ENCODE measurements at regions not wholly inside any gene's neighbourhood (a gene's known extent, or its start where the extent isn't known, plus 50 kb on each side); places are given as distances from the start of the nearest gene placed in this dataset.

DNA sequence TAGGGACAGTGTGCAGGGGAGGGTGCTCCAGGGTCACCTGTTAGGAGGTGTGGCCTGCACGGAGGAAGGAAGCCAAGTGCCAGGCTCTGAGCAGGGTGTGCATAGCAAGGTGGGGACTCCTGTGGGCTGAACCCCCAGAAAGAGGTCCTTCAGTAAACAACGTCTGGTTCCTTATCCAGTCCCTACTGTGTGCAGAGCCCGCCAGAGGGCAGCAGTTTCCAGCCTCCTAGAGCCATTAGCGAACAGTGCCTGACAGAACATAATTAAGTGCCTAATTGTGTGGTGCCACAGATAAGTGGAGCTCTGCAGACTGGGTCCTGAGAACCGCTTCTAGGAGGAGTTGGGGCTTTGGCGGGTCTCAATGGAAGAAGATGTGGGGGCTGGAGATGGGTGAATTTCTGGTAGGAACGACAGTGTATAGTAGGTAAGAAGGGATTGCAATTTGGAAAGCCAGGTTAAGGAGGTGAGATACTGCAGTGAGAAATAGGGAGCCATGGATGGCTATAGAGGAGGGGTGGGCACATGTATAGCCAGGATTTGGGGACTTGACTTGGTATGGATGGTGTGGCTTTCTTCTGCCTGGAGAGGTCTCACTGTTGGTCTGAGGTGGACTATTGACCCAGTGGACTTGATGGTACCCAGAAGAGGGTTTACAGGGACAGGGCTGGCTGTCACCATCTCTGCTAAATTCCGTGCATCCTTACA lies 323.1 kb downstream of the ZNF536 start:
- H3K4me3 ChIP-seq (replicated peaks in 1 of 3; ENCODE audit: low read depth in 2 of 3, low read length in 3 of 3), result no peak overlapping the region
- no peak overlapping the region for H3K27ac Mint-ChIP-seq

DNA sequence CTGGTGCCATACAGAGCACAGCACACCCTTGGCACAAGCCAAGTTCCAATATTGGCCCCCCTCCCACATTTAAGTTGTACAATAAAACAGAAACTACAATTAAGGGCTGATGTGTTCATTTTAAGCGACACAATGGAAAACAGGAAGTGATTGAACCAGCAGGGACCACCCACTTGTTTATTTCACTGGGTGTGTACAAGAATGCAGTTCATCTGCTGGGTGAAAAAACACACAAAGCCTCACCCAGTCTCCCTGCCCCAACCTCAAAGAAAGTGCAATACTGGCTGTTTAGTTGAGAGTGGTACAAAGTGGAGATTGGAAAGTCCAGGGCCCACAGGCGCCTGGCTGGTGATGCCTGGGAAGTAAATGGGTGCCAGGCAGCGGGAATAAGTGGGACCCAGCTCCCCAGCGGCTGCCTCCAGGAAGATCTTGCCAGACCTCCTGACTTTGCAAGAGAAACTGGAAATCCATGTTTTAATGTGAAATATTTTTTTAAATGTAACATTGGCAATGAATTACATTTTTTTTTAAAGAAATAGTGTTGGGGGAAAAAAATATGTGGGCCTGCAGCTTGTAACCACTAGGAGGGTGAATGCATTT lies 322.1 kb downstream of the ZNF536 start:
- H3K4me1 Mint-ChIP-seq, result no peaks in the 10 kb centered on the region
- no peaks in the 10 kb centered on the region for H3K36me3 ChIP-seq (replicated peaks in 1 of 2; ENCODE audit: control insufficient read depth in 1 of 2, insufficient read depth in 2 of 2, low read length in 2 of 2)
- no peak overlapping the region for H3K27ac Mint-ChIP-seq
- no peak overlapping the region for H3K4me3 Mint-ChIP-seq
- H3K4me2 ChIP-seq (replicated peaks; ENCODE audit: extremely low read depth, low read length, poor library complexity, severe bottlenecking), result no peak overlapping the region
- intact Hi-C loops (cut with micrococcal nuclease), result no loop called here
- H3K4me3 ChIP-seq (replicated peaks in 1 of 3; ENCODE audit: low read depth in 2 of 3, low read length in 3 of 3), result no peak overlapping the region
- H3K9ac ChIP-seq (ENCODE audit: insufficient read depth, low read length, poor library complexity, severe bottlenecking), result no peak overlapping the region
- no peaks in the 10 kb centered on the region for H3K79me2 ChIP-seq (ENCODE audit: insufficient read depth, low read length)
- H3K4me1 ChIP-seq (ENCODE audit: control insufficient read depth in 1 of 2, insufficient read depth in 2 of 2, low read length in 2 of 2), result no peaks in the 10 kb centered on the region
- H3K27me3 Mint-ChIP-seq (ENCODE audit: low read depth in 3 of 3), result peaks cover 37 to 43% (median 39%) of the 10 kb centered on the region in 3 donors
- H2AFZ ChIP-seq (ENCODE audit: insufficient read depth, low read depth, low read length, poor library complexity, severe bottlenecking), result no peak overlapping the region
- H3K36me3 Mint-ChIP-seq, result no peaks in the 10 kb centered on the region
- H4K20me1 ChIP-seq (ENCODE audit: insufficient read depth, low read length), result no peaks in the 10 kb centered on the region
- peaks cover 14 to 40% of the 10 kb centered on the region in 2 donors for H3K27me3 ChIP-seq (ENCODE audit: control insufficient read depth in 2 of 2, insufficient read depth in 2 of 2, low read length in 2 of 2)
- H3K27ac ChIP-seq (ENCODE audit: low read depth in 1 of 2, low read length in 2 of 2), result no peak overlapping the region
- DNase-seq, result no peak
- peaks cover 0 to 8% (median 0%) of the 10 kb centered on the region in 7 donors for H3K9me3 Mint-ChIP-seq
- 86% methylated on average over 4 of the region's 4 CpGs for whole genome bisulfite sequencing (ENCODE audit: insufficient coverage)
- TF ChIP-seq, protein P1, sequence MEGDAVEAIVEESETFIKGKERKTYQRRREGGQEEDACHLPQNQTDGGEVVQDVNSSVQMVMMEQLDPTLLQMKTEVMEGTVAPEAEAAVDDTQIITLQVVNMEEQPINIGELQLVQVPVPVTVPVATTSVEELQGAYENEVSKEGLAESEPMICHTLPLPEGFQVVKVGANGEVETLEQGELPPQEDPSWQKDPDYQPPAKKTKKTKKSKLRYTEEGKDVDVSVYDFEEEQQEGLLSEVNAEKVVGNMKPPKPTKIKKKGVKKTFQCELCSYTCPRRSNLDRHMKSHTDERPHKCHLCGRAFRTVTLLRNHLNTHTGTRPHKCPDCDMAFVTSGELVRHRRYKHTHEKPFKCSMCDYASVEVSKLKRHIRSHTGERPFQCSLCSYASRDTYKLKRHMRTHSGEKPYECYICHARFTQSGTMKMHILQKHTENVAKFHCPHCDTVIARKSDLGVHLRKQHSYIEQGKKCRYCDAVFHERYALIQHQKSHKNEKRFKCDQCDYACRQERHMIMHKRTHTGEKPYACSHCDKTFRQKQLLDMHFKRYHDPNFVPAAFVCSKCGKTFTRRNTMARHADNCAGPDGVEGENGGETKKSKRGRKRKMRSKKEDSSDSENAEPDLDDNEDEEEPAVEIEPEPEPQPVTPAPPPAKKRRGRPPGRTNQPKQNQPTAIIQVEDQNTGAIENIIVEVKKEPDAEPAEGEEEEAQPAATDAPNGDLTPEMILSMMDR (IDR thresholded peaks at IDR 0.05), result no peak
- H3K9me3 ChIP-seq (replicated peaks in 1 of 2; ENCODE audit: control insufficient read depth in 1 of 2, insufficient read depth in 1 of 2, low read length in 2 of 2), result no peaks in the 10 kb centered on the region

More for the DNA sequence above, 323.1 kb downstream of the ZNF536 start:
- H3K9me3 ChIP-seq (replicated peaks in 1 of 2; ENCODE audit: control insufficient read depth in 1 of 2, insufficient read depth in 1 of 2, low read length in 2 of 2), result no peaks in the 10 kb centered on the region
- Mint-ChIP-seq H3K9me3 (peaks cover 0 to 8% (median 0%) of the 10 kb centered on the region in 7 donors), H3K4me1 (no peaks in the 10 kb centered on the region), H3K27me3 (ENCODE audit: low read depth in 3 of 3) (peaks cover 34 to 39% (median 35%) of the 10 kb centered on the region in 3 donors), H3K36me3 (no peaks in the 10 kb centered on the region), H3K4me3 (no peak overlapping the region)
- TF ChIP-seq, protein P1 (IDR thresholded peaks at IDR 0.05), result no peak
- no peaks in the 10 kb centered on the region for H3K4me1 ChIP-seq (ENCODE audit: control insufficient read depth in 1 of 2, insufficient read depth in 2 of 2, low read length in 2 of 2)
- intact Hi-C loops (cut with micrococcal nuclease), result no loop called here
- no peak for DNase-seq
- peaks cover 14 to 36% of the 10 kb centered on the region in 2 donors for H3K27me3 ChIP-seq (ENCODE audit: control insufficient read depth in 2 of 2, insufficient read depth in 2 of 2, low read length in 2 of 2)
- H3K79me2 ChIP-seq (ENCODE audit: insufficient read depth, low read length), result no peaks in the 10 kb centered on the region
- 90% methylated on average over 7 of the region's 8 CpGs for WGBS (ENCODE audit: insufficient coverage)
- no peak overlapping the region for H3K27ac ChIP-seq (ENCODE audit: low read depth in 1 of 2, low read length in 2 of 2)
- no peak overlapping the region for H3K4me2 ChIP-seq (replicated peaks; ENCODE audit: extremely low read depth, low read length, poor library complexity, severe bottlenecking)
- no peaks in the 10 kb centered on the region for H3K36me3 ChIP-seq (replicated peaks in 1 of 2; ENCODE audit: control insufficient read depth in 1 of 2, insufficient read depth in 2 of 2, low read length in 2 of 2)
- no peaks in the 10 kb centered on the region for H4K20me1 ChIP-seq (ENCODE audit: insufficient read depth, low read length)
- no peak overlapping the region for H2AFZ ChIP-seq (ENCODE audit: insufficient read depth, low read depth, low read length, poor library complexity, severe bottlenecking)
- no peak overlapping the region for H3K9ac ChIP-seq (ENCODE audit: insufficient read depth, low read length, poor library complexity, severe bottlenecking)
